ENCODE measurements at regions not wholly inside any gene's neighbourhood (a gene's known extent, or its start where the extent isn't known, plus 50 kb on each side); places are given as distances from the start of the nearest gene placed in this dataset.

DNA sequence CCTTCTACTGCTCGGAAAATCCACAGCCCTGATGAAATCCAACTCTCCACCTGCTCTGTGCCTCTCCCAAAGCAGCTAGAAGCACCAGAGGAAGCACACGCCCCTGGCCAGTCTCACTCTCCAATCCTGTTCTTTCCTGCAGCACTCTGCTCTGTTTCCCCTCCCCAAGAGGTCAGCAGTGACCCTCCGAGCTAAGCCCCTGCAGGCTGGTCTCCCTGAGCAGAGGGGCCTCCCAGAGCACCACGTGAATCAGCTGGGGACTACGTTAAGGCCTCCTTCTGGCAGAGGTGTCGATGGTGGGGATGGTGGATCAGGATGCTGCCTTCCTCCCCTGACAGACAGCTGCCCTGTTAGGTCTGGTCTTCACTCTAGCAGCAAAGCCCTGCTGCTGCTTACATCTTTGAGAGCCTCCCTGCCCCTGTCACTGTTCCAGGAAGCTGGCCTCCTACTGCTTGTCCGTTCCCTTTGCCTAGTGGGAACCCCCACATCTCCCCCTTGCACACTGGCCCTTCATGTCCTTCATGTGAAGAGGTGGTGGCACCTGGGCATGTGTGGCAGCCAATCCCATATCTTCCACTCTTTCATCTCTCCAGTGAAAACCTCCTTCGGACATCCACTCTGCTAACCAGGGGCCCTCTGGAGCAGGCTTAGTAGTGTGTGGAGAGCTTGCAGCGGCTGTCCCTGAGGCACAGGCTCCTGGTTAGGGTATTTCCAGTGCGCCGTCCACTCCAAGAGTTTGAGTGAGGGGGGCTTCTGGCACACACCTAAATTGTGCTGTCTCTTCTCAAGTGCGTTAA lies 307.5 kb upstream of the HS6ST1 start:
- Histone ChIP-seq H3F3A (ENCODE audit: insufficient read depth) (no peaks in the 10 kb centered on the region), H4K20me1 (ENCODE audit: low read depth, low read length) (no peaks in the 10 kb centered on the region), H3K9me2 (replicated peaks; ENCODE audit: insufficient read depth, low read length) (no peaks in the 10 kb centered on the region), H2AFZ (ENCODE audit: low read depth, low read length, severe bottlenecking) (no peak overlapping the region), H3K4me2 (ENCODE audit: low read depth, low read length, poor library complexity, severe bottlenecking) (no peak overlapping the region), H3K79me2 (ENCODE audit: insufficient read depth, low read length) (no peaks in the 10 kb centered on the region), H3K9ac (ENCODE audit: low read length) (no peak overlapping the region), H3K9me3 (ENCODE audit: insufficient read depth, low read length) (no peaks in the 10 kb centered on the region), H3K4me3 (ENCODE audit: insufficient read depth, low read length, poor library complexity, severe bottlenecking) (no peak overlapping the region), H3K36me3 (ENCODE audit: low read length) (no peaks in the 10 kb centered on the region), H3K27ac (ENCODE audit: low read depth, low read length) (no peak overlapping the region), H3K27me3 (ENCODE audit: low read length) (no peaks in the 10 kb centered on the region)
- TF ChIP-seq EZH2phosphoT487 (conservative IDR thresholded peaks at IDR 0.05; ENCODE audit: low read length), result no peak
- TF ChIP-seq, protein P1, sequence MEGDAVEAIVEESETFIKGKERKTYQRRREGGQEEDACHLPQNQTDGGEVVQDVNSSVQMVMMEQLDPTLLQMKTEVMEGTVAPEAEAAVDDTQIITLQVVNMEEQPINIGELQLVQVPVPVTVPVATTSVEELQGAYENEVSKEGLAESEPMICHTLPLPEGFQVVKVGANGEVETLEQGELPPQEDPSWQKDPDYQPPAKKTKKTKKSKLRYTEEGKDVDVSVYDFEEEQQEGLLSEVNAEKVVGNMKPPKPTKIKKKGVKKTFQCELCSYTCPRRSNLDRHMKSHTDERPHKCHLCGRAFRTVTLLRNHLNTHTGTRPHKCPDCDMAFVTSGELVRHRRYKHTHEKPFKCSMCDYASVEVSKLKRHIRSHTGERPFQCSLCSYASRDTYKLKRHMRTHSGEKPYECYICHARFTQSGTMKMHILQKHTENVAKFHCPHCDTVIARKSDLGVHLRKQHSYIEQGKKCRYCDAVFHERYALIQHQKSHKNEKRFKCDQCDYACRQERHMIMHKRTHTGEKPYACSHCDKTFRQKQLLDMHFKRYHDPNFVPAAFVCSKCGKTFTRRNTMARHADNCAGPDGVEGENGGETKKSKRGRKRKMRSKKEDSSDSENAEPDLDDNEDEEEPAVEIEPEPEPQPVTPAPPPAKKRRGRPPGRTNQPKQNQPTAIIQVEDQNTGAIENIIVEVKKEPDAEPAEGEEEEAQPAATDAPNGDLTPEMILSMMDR (IDR thresholded peaks at IDR 0.05; ENCODE audit: insufficient read depth, low read length, poor library complexity, severe bottlenecking), result no peak

DNA sequence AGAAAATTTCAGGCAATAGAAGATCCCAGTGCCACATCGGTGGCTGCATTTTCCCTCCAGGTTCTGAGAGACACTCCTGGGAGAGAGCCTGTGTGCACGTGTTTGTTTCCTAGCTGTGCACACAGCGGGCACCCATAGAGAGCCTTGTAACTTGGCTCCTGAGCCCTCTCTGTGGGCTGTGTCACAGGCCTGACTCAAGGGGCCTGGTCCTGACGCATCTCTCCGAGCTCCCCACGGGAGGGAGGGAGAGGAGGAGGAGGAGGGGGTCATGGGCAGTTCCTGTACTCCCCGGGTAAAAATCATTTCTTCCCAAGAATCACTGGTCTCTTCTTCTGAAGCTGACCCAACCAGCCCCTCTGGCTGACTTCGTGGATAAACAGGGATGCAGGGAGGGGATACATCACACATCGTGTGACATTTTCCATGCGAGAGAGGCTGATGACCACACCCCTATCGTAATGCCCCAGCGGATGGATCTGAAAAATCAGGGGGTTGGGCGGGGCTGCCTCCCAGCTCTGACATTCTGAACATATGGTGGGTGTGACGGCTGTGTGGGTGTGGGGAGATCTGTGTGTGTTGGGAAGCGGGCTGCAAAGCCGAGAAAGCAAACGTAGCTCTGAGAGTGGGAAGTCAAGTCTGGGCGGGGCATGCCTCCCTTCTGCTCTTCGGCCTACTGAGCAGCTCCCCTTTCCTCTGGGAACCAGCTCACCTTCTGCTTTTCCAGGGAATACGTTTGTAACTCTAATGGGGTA lies 308.3 kb upstream of the HS6ST1 start:
- no peaks in the 10 kb centered on the region for H3K79me2 ChIP-seq (ENCODE audit: insufficient read depth, low read length)
- H3K4me2 ChIP-seq (ENCODE audit: low read depth, low read length, poor library complexity, severe bottlenecking), result no peak overlapping the region
- no peaks in the 10 kb centered on the region for H3K9me3 ChIP-seq (ENCODE audit: insufficient read depth, low read length)
- no peak overlapping the region for H3K27ac ChIP-seq (ENCODE audit: low read depth, low read length)
- no peak overlapping the region for H3K9ac ChIP-seq (ENCODE audit: low read length)
- no peaks in the 10 kb centered on the region for H3K36me3 ChIP-seq (ENCODE audit: low read length)
- H3K27me3 ChIP-seq (ENCODE audit: low read length), result no peaks in the 10 kb centered on the region
- no peak overlapping the region for H3K4me3 ChIP-seq (ENCODE audit: insufficient read depth, low read length, poor library complexity, severe bottlenecking)
- no peak overlapping the region for H2AFZ ChIP-seq (ENCODE audit: low read depth, low read length, severe bottlenecking)
- no peak for TF ChIP-seq EZH2phosphoT487 (conservative IDR thresholded peaks at IDR 0.05; ENCODE audit: low read length)
- TF ChIP-seq, protein P1 (IDR thresholded peaks at IDR 0.05; ENCODE audit: insufficient read depth, low read length, poor library complexity, severe bottlenecking), result no peak
- H3K9me2 ChIP-seq (replicated peaks; ENCODE audit: insufficient read depth, low read length), result no peaks in the 10 kb centered on the region
- no peaks in the 10 kb centered on the region for H4K20me1 ChIP-seq (ENCODE audit: low read depth, low read length)
- no peaks in the 10 kb centered on the region for H3F3A ChIP-seq (ENCODE audit: insufficient read depth)

DNA sequence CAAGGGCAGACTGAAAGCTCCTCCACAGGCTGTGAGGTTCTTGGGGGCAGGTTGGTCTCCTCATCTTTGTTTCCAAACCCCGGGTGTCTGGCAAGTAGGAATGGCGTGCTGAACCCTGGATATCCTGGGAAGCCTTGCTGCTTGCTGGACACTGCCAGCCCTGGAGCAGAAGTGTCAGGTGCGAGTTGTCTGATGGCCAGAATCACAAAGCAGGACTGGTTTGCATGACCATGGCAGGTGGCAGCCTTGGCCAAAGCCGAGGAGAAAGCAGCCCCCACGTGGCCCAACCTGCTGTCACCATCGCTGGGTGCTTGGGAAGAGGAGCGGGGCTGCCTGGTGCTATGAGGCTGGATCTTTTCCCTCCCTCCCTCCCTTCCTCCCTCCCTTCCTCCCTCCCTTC lies 309.5 kb upstream of the HS6ST1 start:
- H3K36me3 ChIP-seq (ENCODE audit: low read length), result no peaks in the 10 kb centered on the region
- H3K4me2 ChIP-seq (ENCODE audit: low read depth, low read length, poor library complexity, severe bottlenecking), result no peak overlapping the region
- H3F3A ChIP-seq (ENCODE audit: insufficient read depth), result no peaks in the 10 kb centered on the region
- no peaks in the 10 kb centered on the region for H3K9me2 ChIP-seq (replicated peaks; ENCODE audit: insufficient read depth, low read length)
- no peak overlapping the region for H2AFZ ChIP-seq (ENCODE audit: low read depth, low read length, severe bottlenecking)
- no peak overlapping the region for H3K4me3 ChIP-seq (ENCODE audit: insufficient read depth, low read length, poor library complexity, severe bottlenecking)
- H3K79me2 ChIP-seq (ENCODE audit: insufficient read depth, low read length), result no peaks in the 10 kb centered on the region
- TF ChIP-seq, protein P1 (IDR thresholded peaks at IDR 0.05; ENCODE audit: insufficient read depth, low read length, poor library complexity, severe bottlenecking), result no peak
- no peak for TF ChIP-seq EZH2phosphoT487 (conservative IDR thresholded peaks at IDR 0.05; ENCODE audit: low read length)
- H3K9ac ChIP-seq (ENCODE audit: low read length), result no peak overlapping the region
- H3K27ac ChIP-seq (ENCODE audit: low read depth, low read length), result no peak overlapping the region
- no peaks in the 10 kb centered on the region for H3K9me3 ChIP-seq (ENCODE audit: insufficient read depth, low read length)
- no peaks in the 10 kb centered on the region for H4K20me1 ChIP-seq (ENCODE audit: low read depth, low read length)
- no peaks in the 10 kb centered on the region for H3K27me3 ChIP-seq (ENCODE audit: low read length)
